Activated T-cell treated with anti-CD3 and anti-CD28 coated beads, Interleukin-2, amount 50 U/mL, for 48 hours (primary cell): ENCODE measurements at regions not wholly inside any gene's neighbourhood (a gene's known extent, or its start where the extent isn't known, plus 50 kb on each side); places are given as distances from the start of the nearest gene placed in this dataset.
"Not testable (repeated sequence)": the region's sequence is repeated elsewhere in the genome, so short reads cannot be mapped to it uniquely, and the experiment has no call there.

Experiments
- DNase-seq, 2 experiments: peaks; one replicate each; pipeline ENCODE4 v3.0.0-alpha.2; 2020

GRCh38 chr12:84018556-84019179, 893.9 kb downstream of the SLC6A15 start:
- DNase-seq: not testable (repeated sequence)

- no peak for DNase-seq
Measured at GRCh38 chr12:84016956-84017355, 895.6 kb downstream of the SLC6A15 start.

GRCh38 chr12:83997423-83997822, 915.2 kb downstream of the SLC6A15 start:
- DNase-seq: no peak

- no peak for DNase-seq
Measured at GRCh38 chr12:83996671-83997070, 915.9 kb downstream of the SLC6A15 start.

GRCh38 chr12:83985084-83985483, 927.5 kb downstream of the SLC6A15 start:
- no peak for DNase-seq

- no peak for DNase-seq
Measured at GRCh38 chr12:83980398-83980797, 932.2 kb downstream of the SLC6A15 start.

GRCh38 chr12:83979785-83980184, 932.8 kb downstream of the SLC6A15 start:
- DNase-seq: no peak

GRCh38 chr12:83971781-83972180, 940.8 kb downstream of the SLC6A15 start:
- DNase-seq: no peak

- no peak for DNase-seq
Measured at GRCh38 chr12:83960767-83961166, 951.8 kb downstream of the SLC6A15 start.

GRCh38 chr12:83958997-83959396, 953.6 kb downstream of the SLC6A15 start:
- no peak for DNase-seq

- DNase-seq: no peak
Measured at GRCh38 chr12:83954956-83955601, 957.5 kb downstream of the SLC6A15 start.

- DNase-seq: no peak
Measured at GRCh38 chr12:83954071-83954789, 958.4 kb downstream of the SLC6A15 start.

GRCh38 chr12:83945871-83946270, 966.7 kb downstream of the SLC6A15 start:
- no peak for DNase-seq

GRCh38 chr12:83939718-83940117, 972.9 kb downstream of the SLC6A15 start:
- DNase-seq: no peak

GRCh38 chr12:83933615-83934014, 979.0 kb downstream of the SLC6A15 start:
- DNase-seq: no peak

- DNase-seq: no peak
Measured at GRCh38 chr12:83932011-83932410, 980.6 kb downstream of the SLC6A15 start.

- DNase-seq: no peak
Measured at GRCh38 chr12:83931451-83931850, 981.1 kb downstream of the SLC6A15 start.

- not testable (repeated sequence) for DNase-seq
Measured at GRCh38 chr12:83929792-83930191, 982.8 kb downstream of the SLC6A15 start.

GRCh38 chr12:83920821-83921547, 991.6 kb downstream of the SLC6A15 start:
- no peak for DNase-seq

- DNase-seq: no peak
Measured at GRCh38 chr12:83919081-83919480, 993.5 kb downstream of the SLC6A15 start.

- DNase-seq: no peak
Measured at GRCh38 chr12:83904175-83904574, 1008.4 kb downstream of the SLC6A15 start.

GRCh38 chr12:83896416-83896815, 1016.2 kb downstream of the SLC6A15 start:
- no peak for DNase-seq

GRCh38 chr12:83893101-83893500, 1019.5 kb downstream of the SLC6A15 start:
- DNase-seq: no peak
